Adrenal gland (tissue), 5 donors: ENCODE measurements at regions not wholly inside any gene's neighbourhood (a gene's known extent, or its start where the extent isn't known, plus 50 kb on each side); places are given as distances from the start of the nearest gene placed in this dataset.

ENCODE experiments used
- POLR2A ChIP-seq, 2 donors: fragments of 450-650 bp; IDR thresholded peaks; one replicate each; pipeline ENCODE4 v1.6.1; 2017; ENCODE audit warnings: antibody characterized with exemption in 2 of 2, mild to moderate bottlenecking in 2 of 2, moderate library complexity in 1 of 2
- TF ChIP-seq, protein P1 (sequence below), 6 experiments: fragments of 450-650 bp in 4 of 6; fragments of 200-600 bp in 2 of 6; sonication (generic) in 1 of 6; IDR thresholded peaks; 1 replicate in 5 of 6; 2 replicates in 1 of 6; pipeline versions ENCODE4 v1.5.1 to v1.8.0; 2016 to 2021; ENCODE audit warnings: antibody characterized with exemption in 6 of 6, mild to moderate bottlenecking in 2 of 6, moderate library complexity in 1 of 6
- donor health status: DM: no; HTN: no; CAD: no.

DNA sequence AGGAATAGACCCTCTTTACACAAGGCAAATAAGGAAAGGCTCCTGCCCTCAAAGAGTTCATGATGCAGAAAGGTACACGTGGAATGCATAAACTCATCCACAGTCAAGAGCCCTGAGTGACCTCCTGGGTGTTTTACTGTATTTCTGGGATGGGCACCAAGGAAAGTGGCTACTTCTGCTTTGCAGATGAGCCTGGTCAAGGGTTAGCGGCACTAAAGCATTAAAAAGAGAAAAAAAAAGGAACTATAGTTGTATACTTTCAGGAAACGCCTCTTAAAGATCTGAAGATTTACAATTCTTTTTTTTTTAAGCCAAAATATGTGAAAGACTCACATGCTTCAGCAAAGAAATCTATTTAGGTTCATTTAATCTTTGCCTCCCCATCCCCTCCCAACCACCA, 366.2 kb upstream of the PDE4D start:
- TF ChIP-seq, protein P1, sequence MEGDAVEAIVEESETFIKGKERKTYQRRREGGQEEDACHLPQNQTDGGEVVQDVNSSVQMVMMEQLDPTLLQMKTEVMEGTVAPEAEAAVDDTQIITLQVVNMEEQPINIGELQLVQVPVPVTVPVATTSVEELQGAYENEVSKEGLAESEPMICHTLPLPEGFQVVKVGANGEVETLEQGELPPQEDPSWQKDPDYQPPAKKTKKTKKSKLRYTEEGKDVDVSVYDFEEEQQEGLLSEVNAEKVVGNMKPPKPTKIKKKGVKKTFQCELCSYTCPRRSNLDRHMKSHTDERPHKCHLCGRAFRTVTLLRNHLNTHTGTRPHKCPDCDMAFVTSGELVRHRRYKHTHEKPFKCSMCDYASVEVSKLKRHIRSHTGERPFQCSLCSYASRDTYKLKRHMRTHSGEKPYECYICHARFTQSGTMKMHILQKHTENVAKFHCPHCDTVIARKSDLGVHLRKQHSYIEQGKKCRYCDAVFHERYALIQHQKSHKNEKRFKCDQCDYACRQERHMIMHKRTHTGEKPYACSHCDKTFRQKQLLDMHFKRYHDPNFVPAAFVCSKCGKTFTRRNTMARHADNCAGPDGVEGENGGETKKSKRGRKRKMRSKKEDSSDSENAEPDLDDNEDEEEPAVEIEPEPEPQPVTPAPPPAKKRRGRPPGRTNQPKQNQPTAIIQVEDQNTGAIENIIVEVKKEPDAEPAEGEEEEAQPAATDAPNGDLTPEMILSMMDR (IDR thresholded peaks at IDR 0.05) = no peak
- TF ChIP-seq POLR2A (IDR thresholded peaks at IDR 0.05) = no peak
